ENCODE measurements at regions not wholly inside any gene's neighbourhood (a gene's known extent, or its start where the extent isn't known, plus 50 kb on each side); places are given as distances from the start of the nearest gene placed in this dataset.

- TF ChIP-seq CTCF (conservative IDR thresholded peaks at IDR 0.05) (peak; percentile 63), ZFX (IDR thresholded peaks at IDR 0.05) (no peak)
Measured at GRCh38 chr5:98121036-98121936, 652.2 kb upstream of the RGMB start.

Data from C4-2B (cell line).